HG03095 (cell line): ENCODE measurements at regions not wholly inside any gene's neighbourhood (a gene's known extent, or its start where the extent isn't known, plus 50 kb on each side); places are given as distances from the start of the nearest gene placed in this dataset.
"Not testable (repeated sequence)": the region's sequence is repeated elsewhere in the genome, so short reads cannot be mapped to it uniquely, and the experiment has no call there.

ENCODE experiments used
- ATAC-seq: cut with Tn5 transposase; IDR thresholded peaks from one replicate; pipeline ENCODE4 v1.9.1; 2021; ENCODE audit warnings: moderate library complexity; ENCODE audit not compliant: unreplicated experiment

- no peak for ATAC-seq
Measured at GRCh38 chr6:6995328-6995727, 112.4 kb upstream of the RREB1 start.

GRCh38 chr6:6996124-6996523, 111.6 kb upstream of the RREB1 start:
- ATAC-seq: no peak

GRCh38 chr6:6997263-6998193, 110.2 kb upstream of the RREB1 start:
- ATAC-seq: no peak

- ATAC-seq: no peak
Measured at GRCh38 chr6:6998194-6998569, 109.6 kb upstream of the RREB1 start.

GRCh38 chr6:7000825-7001777, 106.7 kb upstream of the RREB1 start:
- no peak for ATAC-seq

- no peak for ATAC-seq
Measured at GRCh38 chr6:7003041-7003440, 104.7 kb upstream of the RREB1 start.

GRCh38 chr6:7004581-7005297, 103.0 kb upstream of the RREB1 start:
- no peak for ATAC-seq

- ATAC-seq: no peak
Measured at GRCh38 chr6:7006515-7007191, 101.1 kb upstream of the RREB1 start.

GRCh38 chr6:7008451-7008988, 99.2 kb upstream of the RREB1 start:
- ATAC-seq: no peak

- ATAC-seq: no peak
Measured at GRCh38 chr6:7016226-7016625, 91.5 kb upstream of the RREB1 start.

- ATAC-seq: no peak
Measured at GRCh38 chr6:7021301-7021700, 86.5 kb upstream of the RREB1 start.

- ATAC-seq: no peak
Measured at GRCh38 chr6:7025861-7026260, 81.9 kb upstream of the RREB1 start.

- ATAC-seq: not testable (repeated sequence)
Measured at GRCh38 chr6:7028963-7029362, 78.8 kb upstream of the RREB1 start.

- ATAC-seq: not testable (repeated sequence)
Measured at GRCh38 chr6:7030968-7031367, 76.8 kb upstream of the RREB1 start.

GRCh38 chr6:7033202-7033601, 74.6 kb upstream of the RREB1 start:
- no peak for ATAC-seq

GRCh38 chr6:7034055-7034454, 73.7 kb upstream of the RREB1 start:
- no peak for ATAC-seq

- ATAC-seq: no peak
Measured at GRCh38 chr6:7035837-7036249, 71.9 kb upstream of the RREB1 start.

- ATAC-seq: no peak
Measured at GRCh38 chr6:7041511-7042026, 66.2 kb upstream of the RREB1 start.

- no peak for ATAC-seq
Measured at GRCh38 chr6:7042056-7042653, 65.6 kb upstream of the RREB1 start.
